D721Med (cell line): ENCODE measurements at regions not wholly inside any gene's neighbourhood (a gene's known extent, or its start where the extent isn't known, plus 50 kb on each side); places are given as distances from the start of the nearest gene placed in this dataset.

Experiments
- DNase-seq: peaks from one replicate; pipeline ENCODE4 v3.0.0; 2011; ENCODE audit warnings: low spot score; ENCODE audit not compliant: insufficient read length
- FAIRE-seq: peaks from 2 replicates; lab custom pipeline; 2011; peaks lifted over from hg19 to GRCh38; lab: Jason Lieb, UNC
- CTCF ChIP-seq: IDR thresholded peaks from 2 replicates; pipeline ENCODE4 v1.5.1; 2012; ENCODE audit warnings: mild to moderate bottlenecking, control low read depth; ENCODE audit not compliant: insufficient read depth; ENCODE audit errors: missing control alignments

GRCh38 chr12:131249246-131250027 lies 295.7 kb downstream of the ADGRD1 start:
- TF ChIP-seq CTCF, result no peak
- FAIRE-seq, result no peak

GRCh38 chr12:131250028-131250950 lies 296.6 kb downstream of the ADGRD1 start:
- DNase-seq (no peak), FAIRE-seq (no peak)
- no peak for TF ChIP-seq CTCF

More at GRCh38 chr12:131249246-131250027, 295.7 kb downstream of the ADGRD1 start:
- no peak for DNase-seq

- FAIRE-seq, result no peak
- no peak for TF ChIP-seq CTCF
Observed at GRCh38 chr12:131250951-131251315, 297.2 kb downstream of the ADGRD1 start.

GRCh38 chr12:131251336-131252101 lies 297.8 kb downstream of the ADGRD1 start:
- no peak for TF ChIP-seq CTCF
- no peak for FAIRE-seq
- DNase-seq, result no peak

More at GRCh38 chr12:131250951-131251315, 297.2 kb downstream of the ADGRD1 start:
- no peak for DNase-seq

- TF ChIP-seq CTCF, result no peak
- DNase-seq (no peak), FAIRE-seq (no peak)
Observed at GRCh38 chr12:131253376-131254026, 299.8 kb downstream of the ADGRD1 start.

- no peak for TF ChIP-seq CTCF
- FAIRE-seq, result no peak
Observed at GRCh38 chr12:131254374-131254773, 300.7 kb downstream of the ADGRD1 start.

More at GRCh38 chr12:131254374-131254773, 300.7 kb downstream of the ADGRD1 start:
- DNase-seq, result no peak
